Kidney (tissue), 13 donors: ENCODE measurements at regions not wholly inside any gene's neighbourhood (a gene's known extent, or its start where the extent isn't known, plus 50 kb on each side); places are given as distances from the start of the nearest gene placed in this dataset.
A peak's percentile ranks its signal among the peaks of the same experiment; 100 is the strongest.

Experiments used
- DNase-seq, 5 donors: peaks; one replicate each; pipeline ENCODE4 v3.0.0-alpha.2; 2013 to 2020
- FAIRE-seq: peaks from 2 replicates; lab custom pipeline; 2012; peaks lifted over from hg19 to GRCh38; lab: Jason Lieb, UNC
- H3K27ac ChIP-seq, 2 donors: one replicate each; pipeline ENCODE4 v1.7.0; 2013; ENCODE audit warnings: low read depth in 2 of 2, low read length in 2 of 2, inconsistent platforms in 1 of 2
- H3K27me3 ChIP-seq: one replicate; pipeline ENCODE4 v1.7.1; 2013; ENCODE audit warnings: low read length, inconsistent platforms; ENCODE audit not compliant: control insufficient read depth, insufficient read depth
- H3K36me3 ChIP-seq, 3 donors: one replicate each; pipeline versions ENCODE4 v1.7.0 to v1.7.1; 2013; ENCODE audit warnings: low read length in 3 of 3, control low read depth in 1 of 3, inconsistent platforms in 1 of 3; ENCODE audit not compliant: insufficient read depth in 3 of 3, control insufficient read depth in 2 of 3
- H3K4me1 ChIP-seq, 3 donors: one replicate each; pipeline versions ENCODE4 v1.7.0 to v1.7.1; 2013; ENCODE audit warnings: low read length in 3 of 3, inconsistent platforms in 1 of 3, low read depth in 1 of 3; ENCODE audit not compliant: control insufficient read depth in 2 of 3, insufficient read depth in 2 of 3
- H3K4me3 ChIP-seq, 3 donors: one replicate each; pipeline versions ENCODE4 v1.7.0 to v1.8.1; 2013; ENCODE audit warnings: low read length in 3 of 3, control low read depth in 1 of 3, inconsistent platforms in 1 of 3
- H3K9ac ChIP-seq, 3 donors: one replicate each; pipeline versions ENCODE4 v1.7.0 to v1.7.1; 2013; ENCODE audit warnings: low read length in 3 of 3, control low read depth in 1 of 3, inconsistent platforms in 1 of 3
- H3K9me3 ChIP-seq, 3 donors: one replicate each; pipeline versions ENCODE4 v1.7.0 to v1.7.1; 2013; ENCODE audit warnings: low read length in 3 of 3, control low read depth in 1 of 3, inconsistent platforms in 1 of 3; ENCODE audit not compliant: control insufficient read depth in 2 of 3, insufficient read depth in 1 of 3
- CTCF ChIP-seq: IDR thresholded peaks from 3 replicates; pipeline ENCODE4 v1.5.1; 2012; ENCODE audit warnings: mild to moderate bottlenecking, moderate library complexity, borderline replicate concordance; ENCODE audit not compliant: insufficient read depth; ENCODE audit errors: extremely low read depth
- intact Hi-C: fragments of 100-400 bp; cut with DNase I; formaldehyde crosslinking; loops from one replicate; pipeline ENCODE4 v1.11.1; 2022
- donor health status: control.
- donor health status: control.
- donor health status: control.
- donor health status: control.
- donor health status: control.
- donor health status: DM: yes; HTN: yes; CAD: no.
- donor health status: Normal renal cell carcinoma (clear cell type).

DNA sequence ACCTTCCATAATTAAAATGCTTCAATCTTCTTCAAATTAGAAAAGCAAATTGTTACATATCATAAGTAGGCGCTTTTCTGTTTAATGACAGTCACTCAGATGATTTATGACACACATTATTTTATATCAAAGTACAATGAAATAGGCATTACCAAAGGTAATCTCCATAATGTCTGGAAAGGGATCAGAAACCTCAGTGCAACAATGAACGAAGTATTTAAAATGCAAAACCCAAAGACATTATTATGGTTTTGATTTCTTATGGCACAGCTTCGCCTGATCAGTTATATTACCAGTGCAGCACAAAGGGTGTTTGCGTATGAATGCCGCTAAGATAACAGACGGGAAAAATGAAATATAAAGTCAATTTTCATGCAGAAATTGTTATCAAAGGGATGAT lies 162.2 kb upstream of the MEIS1 start:
- FAIRE-seq = no peak
- TF ChIP-seq CTCF = no peak

DNA sequence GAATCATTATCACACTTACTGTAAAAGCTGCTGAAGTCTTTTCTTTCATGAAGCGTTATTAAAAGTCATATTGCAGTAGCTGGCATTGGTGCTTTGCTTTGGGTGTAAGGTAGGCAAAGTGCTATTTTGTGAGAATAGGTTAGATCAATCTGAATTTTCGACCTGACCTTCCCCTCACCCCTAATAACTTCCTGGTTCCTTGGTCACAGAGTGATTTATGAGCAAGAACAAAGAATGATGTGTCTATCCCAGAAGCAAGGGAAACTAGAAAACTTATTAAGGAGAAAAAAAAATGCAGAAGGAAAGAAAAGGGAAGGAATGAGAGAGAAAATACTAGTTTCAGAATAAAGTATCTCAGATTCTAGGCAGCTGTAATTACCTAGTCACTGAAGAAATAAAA lies 163.1 kb upstream of the MEIS1 start:
- no peaks in the 10 kb centered on the region for H3K27me3 ChIP-seq
- intact Hi-C loops = no loop called here
- no peak for FAIRE-seq

More for the DNA sequence above, 162.2 kb upstream of the MEIS1 start:
- intact Hi-C loops = no loop called here
- peaks cover 0 to 2% (median 0%) of the 10 kb centered on the region in 3 donors for H3K4me1 ChIP-seq
- H3K36me3 ChIP-seq = no peaks in the 10 kb centered on the region
- no peaks in the 10 kb centered on the region for H3K27me3 ChIP-seq
- no peak overlapping the region for H3K9ac ChIP-seq
- no peak for DNase-seq
- H3K4me3 ChIP-seq = no peak overlapping the region
- H3K27ac ChIP-seq = no peak overlapping the region
- no peaks in the 10 kb centered on the region for H3K9me3 ChIP-seq

GRCh38 chr2:66270247-66270646 lies 164.7 kb upstream of the MEIS1 start:
- DNase-seq (no peak), FAIRE-seq (no peak)
- Histone ChIP-seq H3K27me3 (no peaks in the 10 kb centered on the region), H3K9ac (no peak overlapping the region), H3K9me3 (no peaks in the 10 kb centered on the region), H3K36me3 (no peaks in the 10 kb centered on the region), H3K4me3 (no peak overlapping the region), H3K27ac (no peak overlapping the region), H3K4me1 (peaks cover 0 to 2% (median 0%) of the 10 kb centered on the region in 3 donors)
- intact Hi-C loops = no loop called here
- no peak for TF ChIP-seq CTCF

More for the DNA sequence above, 163.1 kb upstream of the MEIS1 start:
- DNase-seq = peak in 2 of 5 donors; percentile 18 to 28
- Histone ChIP-seq H3K4me1 (peaks cover 0 to 2% (median 0%) of the 10 kb centered on the region in 3 donors), H3K9ac (no peak overlapping the region), H3K4me3 (no peak overlapping the region), H3K36me3 (no peaks in the 10 kb centered on the region), H3K27ac (no peak overlapping the region), H3K9me3 (no peaks in the 10 kb centered on the region)
- TF ChIP-seq CTCF = no peak

- Histone ChIP-seq H3K9me3 (no peaks in the 10 kb centered on the region), H3K27me3 (no peaks in the 10 kb centered on the region), H3K27ac (no peak overlapping the region), H3K4me3 (no peak overlapping the region), H3K36me3 (no peaks in the 10 kb centered on the region), H3K9ac (no peak overlapping the region), H3K4me1 (peaks cover 0 to 2% (median 0%) of the 10 kb centered on the region in 3 donors)
- DNase-seq (peak in 1 of 5 donors; percentile 22), FAIRE-seq (no peak)
- intact Hi-C loops = no loop called here
- TF ChIP-seq CTCF = no peak
These were observed 165.8 kb upstream of the MEIS1 start for GRCh38 chr2:66269166-66269565.
